Activated B cell treated with CpG ODN at 0.5 μM for 24 hours (primary cell): ENCODE measurements at regions not wholly inside any gene's neighbourhood (a gene's known extent, or its start where the extent isn't known, plus 50 kb on each side); places are given as distances from the start of the nearest gene placed in this dataset.

ENCODE experiments used
- ATAC-seq: fragments of 200-7000 bp; cut with Tn5 transposase; one replicate; pipeline ENCODE4 v1.10.0; 2021; ENCODE audit warnings: low read depth, mild to moderate bottlenecking, moderate library complexity
- CTCF ChIA-PET: fragments of 350-600 bp; sonication (Branson Sonifier 250); formaldehyde crosslinking; loops from one replicate; lab custom pipeline; 2021; ENCODE audit warnings: antibody characterized with exemption; lab: Charles Lee
- POLR2A ChIA-PET: fragments of 350-600 bp; sonication (Branson Sonifier 250); formaldehyde crosslinking; loops from one replicate; lab custom pipeline; 2021; ENCODE audit warnings: antibody characterized with exemption; lab: Charles Lee
- DNase-seq: peaks from one replicate; pipeline ENCODE4 v3.0.0; 2022
- H3K27ac Mint-ChIP-seq: one replicate; pipeline ENCODE4 v1.8.0; 2020; ENCODE audit warnings: mixed read lengths
- H3K27me3 Mint-ChIP-seq: one replicate; pipeline ENCODE4 v1.8.0; 2021; ENCODE audit warnings: mixed read lengths
- H3K36me3 Mint-ChIP-seq: one replicate; pipeline ENCODE4 v1.8.0; 2021; ENCODE audit warnings: low read depth, mixed read lengths
- H3K4me1 Mint-ChIP-seq: one replicate; pipeline ENCODE4 v1.8.0; 2021; ENCODE audit warnings: mixed read lengths
- H3K4me3 Mint-ChIP-seq: one replicate; pipeline ENCODE4 v1.8.0; 2020; ENCODE audit warnings: mild to moderate bottlenecking, mixed read lengths
- H3K9me3 Mint-ChIP-seq: one replicate; pipeline ENCODE4 v1.8.0; 2020; ENCODE audit warnings: mixed read lengths
- CTCF ChIP-seq: fragments of 200-600 bp; IDR thresholded peaks from one replicate; pipeline ENCODE4 v1.8.0; 2022; ENCODE audit warnings: antibody characterized with exemption, mild to moderate bottlenecking
- intact Hi-C: fragments of 100-400 bp; cut with micrococcal nuclease; formaldehyde crosslinking; loops from one replicate; pipeline ENCODE4 v1.15.1; 2024

- H3K4me1 Mint-ChIP-seq: no peaks in the 10 kb centered on the region
- H3K4me3 Mint-ChIP-seq: no peak overlapping the region
- ChIA-PET POLR2A (no interaction called here), CTCF (no interaction called here)
- TF ChIP-seq CTCF: no peak
- intact Hi-C loops: no loop called here
- no peak overlapping the region for H3K27ac Mint-ChIP-seq
- H3K36me3 Mint-ChIP-seq: no peaks in the 10 kb centered on the region
- no peaks in the 10 kb centered on the region for H3K9me3 Mint-ChIP-seq
- DNase-seq (no peak), ATAC-seq (no peak)
- H3K27me3 Mint-ChIP-seq: no peaks in the 10 kb centered on the region
These were observed 468.0 kb downstream of the NUP35 start for GRCh38 chr2:183592271-183592670.

- ChIA-PET POLR2A (no interaction called here), CTCF (no interaction called here)
- TF ChIP-seq CTCF: no peak
- no peaks in the 10 kb centered on the region for H3K9me3 Mint-ChIP-seq
- no peak overlapping the region for H3K27ac Mint-ChIP-seq
- intact Hi-C loops: no loop called here
- H3K36me3 Mint-ChIP-seq: no peaks in the 10 kb centered on the region
- DNase-seq (no peak), ATAC-seq (no peak)
- no peaks in the 10 kb centered on the region for H3K27me3 Mint-ChIP-seq
- no peak overlapping the region for H3K4me3 Mint-ChIP-seq
- no peaks in the 10 kb centered on the region for H3K4me1 Mint-ChIP-seq
These were observed 469.9 kb downstream of the NUP35 start for GRCh38 chr2:183594150-183594549.

- no peaks in the 10 kb centered on the region for H3K4me1 Mint-ChIP-seq
- H3K36me3 Mint-ChIP-seq: no peaks in the 10 kb centered on the region
- CTCF ChIA-PET: no interaction called here
- ATAC-seq: no peak
- H3K9me3 Mint-ChIP-seq: no peaks in the 10 kb centered on the region
- TF ChIP-seq CTCF: no peak
- H3K4me3 Mint-ChIP-seq: no peak overlapping the region
- no peak overlapping the region for H3K27ac Mint-ChIP-seq
- H3K27me3 Mint-ChIP-seq: no peaks in the 10 kb centered on the region
- intact Hi-C loops: no loop called here
- no peak for DNase-seq
- POLR2A ChIA-PET: no interaction called here
These were observed 473.6 kb downstream of the NUP35 start for GRCh38 chr2:183597841-183598240.

- CTCF ChIA-PET: no interaction called here
- no peaks in the 10 kb centered on the region for H3K9me3 Mint-ChIP-seq
These were observed 479.8 kb downstream of the NUP35 start for GRCh38 chr2:183604065-183604464.

GRCh38 chr2:183605440-183605839 is 481.2 kb downstream of the NUP35 start:
- Mint-ChIP-seq H3K27me3 (no peaks in the 10 kb centered on the region), H3K27ac (no peak overlapping the region), H3K36me3 (no peaks in the 10 kb centered on the region), H3K4me3 (no peak overlapping the region), H3K9me3 (no peaks in the 10 kb centered on the region), H3K4me1 (no peaks in the 10 kb centered on the region)
- no peak for TF ChIP-seq CTCF
- ATAC-seq: no peak
- intact Hi-C loops: no loop called here
- POLR2A ChIA-PET: no interaction called here
- CTCF ChIA-PET: no interaction called here
- DNase-seq: no peak

More at GRCh38 chr2:183604065-183604464, 479.8 kb downstream of the NUP35 start:
- ATAC-seq (no peak), DNase-seq (no peak)
- intact Hi-C loops: no loop called here
- POLR2A ChIA-PET: no interaction called here
- Mint-ChIP-seq H3K4me1 (no peaks in the 10 kb centered on the region), H3K27ac (no peak overlapping the region), H3K27me3 (no peaks in the 10 kb centered on the region), H3K36me3 (no peaks in the 10 kb centered on the region), H3K4me3 (no peak overlapping the region)
- no peak for TF ChIP-seq CTCF
